Activated T-helper 17 cell treated with anti-CD3 and anti-CD28 coated beads, Interleukin-2, amount 50 U/mL, for 72 hours (primary cell): ENCODE measurements at regions not wholly inside any gene's neighbourhood (a gene's known extent, or its start where the extent isn't known, plus 50 kb on each side); places are given as distances from the start of the nearest gene placed in this dataset.

Experiments
- ATAC-seq: fragments of 150-1000 bp; cut with Tn5 transposase; replicated peaks from 2 replicates; pipeline ENCODE4 v1.10.0; 2021; ENCODE audit warnings: mild to moderate bottlenecking, moderate library complexity
- H3K27ac Mint-ChIP-seq: one replicate; pipeline ENCODE4 v1.8.0; 2022; ENCODE audit warnings: mixed read lengths
- H3K27me3 Mint-ChIP-seq: one replicate; pipeline ENCODE4 v1.8.0; 2022; ENCODE audit warnings: mixed read lengths
- H3K36me3 Mint-ChIP-seq: one replicate; pipeline ENCODE4 v1.8.0; 2022; ENCODE audit warnings: low read depth, mild to moderate bottlenecking, mixed read lengths
- H3K4me1 Mint-ChIP-seq: one replicate; pipeline ENCODE4 v1.8.0; 2022; ENCODE audit warnings: mixed read lengths
- H3K4me3 Mint-ChIP-seq: one replicate; pipeline ENCODE4 v1.8.0; 2022; ENCODE audit warnings: mild to moderate bottlenecking, mixed read lengths
- H3K9me3 Mint-ChIP-seq: one replicate; pipeline ENCODE4 v1.8.0; 2022; ENCODE audit warnings: mixed read lengths

- H3K4me3 Mint-ChIP-seq, result no peak overlapping the region
- H3K4me1 Mint-ChIP-seq, result no peaks in the 10 kb centered on the region
- peaks cover 4% of the 10 kb centered on the region for H3K27me3 Mint-ChIP-seq
- no peak for ATAC-seq
- H3K9me3 Mint-ChIP-seq, result peaks cover 4% of the 10 kb centered on the region
- H3K27ac Mint-ChIP-seq, result no peak overlapping the region
- no peaks in the 10 kb centered on the region for H3K36me3 Mint-ChIP-seq
Measured at GRCh38 chr13:44171861-44172260, 201.8 kb upstream of the SERP2 start.

DNA sequence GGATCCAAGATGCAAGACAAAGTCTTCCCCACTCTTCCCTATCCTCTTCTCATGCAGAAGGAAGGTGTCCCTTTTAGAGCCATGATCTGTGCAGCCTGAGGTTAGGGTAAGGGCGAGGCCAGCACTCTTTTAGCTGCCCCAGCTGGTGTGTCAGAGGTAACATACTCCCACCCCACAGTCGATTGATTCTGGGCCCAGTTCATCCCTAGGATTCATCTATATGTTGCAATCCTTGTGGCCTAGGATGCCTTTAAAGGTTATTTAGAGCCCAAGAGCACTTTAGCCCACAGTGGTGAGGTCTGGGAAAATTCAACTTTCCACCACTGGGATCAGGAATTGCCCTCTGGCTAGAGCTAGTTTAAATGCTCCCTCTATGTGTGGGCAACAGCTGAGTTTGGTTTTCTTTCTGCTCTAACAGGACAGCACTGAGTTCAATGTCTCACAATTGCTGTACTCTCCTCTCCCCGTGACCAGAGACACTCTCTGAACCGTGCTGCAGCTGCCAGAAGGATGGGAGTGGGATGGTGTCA is 201.3 kb upstream of the SERP2 start:
- no peak overlapping the region for H3K27ac Mint-ChIP-seq
- no peak overlapping the region for H3K4me3 Mint-ChIP-seq
- no peaks in the 10 kb centered on the region for H3K4me1 Mint-ChIP-seq
- H3K9me3 Mint-ChIP-seq, result peaks cover 4% of the 10 kb centered on the region
- no peaks in the 10 kb centered on the region for H3K36me3 Mint-ChIP-seq
- no peak for ATAC-seq
- H3K27me3 Mint-ChIP-seq, result peaks cover 4% of the 10 kb centered on the region

DNA sequence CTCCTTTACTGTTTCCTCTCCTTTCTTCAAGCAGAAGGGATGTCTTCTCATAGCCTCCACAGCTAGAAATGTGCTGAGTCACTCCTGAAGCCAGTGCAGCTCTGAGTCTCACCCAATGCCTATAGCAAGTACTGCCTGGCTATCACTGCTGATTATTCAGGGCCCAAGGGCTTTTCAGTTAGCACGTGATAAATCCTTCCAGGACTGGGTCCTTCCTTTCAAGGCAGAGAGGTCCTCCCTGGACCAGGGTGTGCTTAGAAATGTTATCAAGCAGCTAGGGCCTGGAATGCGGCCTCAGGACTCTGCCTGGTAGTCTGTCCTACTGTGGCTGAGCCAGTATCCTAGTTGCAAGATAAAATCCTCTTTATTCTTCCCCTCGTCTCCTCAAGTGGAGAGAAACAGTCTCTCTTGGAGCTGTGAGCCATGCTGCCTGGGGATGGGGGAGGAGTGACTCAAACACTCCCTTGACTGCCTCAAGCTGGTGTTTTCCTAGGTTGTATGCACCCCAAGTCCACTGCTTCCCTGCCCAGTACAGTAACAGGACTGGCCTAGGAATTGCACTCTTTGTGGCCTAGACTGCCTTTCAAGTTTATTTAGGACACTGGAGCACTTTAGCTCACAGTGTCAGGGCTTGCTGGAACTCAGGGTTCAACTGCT is 198.7 kb upstream of the SERP2 start:
- no peak for ATAC-seq
- Mint-ChIP-seq H3K9me3 (peaks cover 4% of the 10 kb centered on the region), H3K27me3 (peaks cover 7% of the 10 kb centered on the region), H3K27ac (no peak overlapping the region), H3K4me1 (no peaks in the 10 kb centered on the region), H3K4me3 (no peak overlapping the region), H3K36me3 (no peaks in the 10 kb centered on the region)

- Mint-ChIP-seq H3K27ac (no peak overlapping the region), H3K4me1 (no peaks in the 10 kb centered on the region), H3K4me3 (no peak overlapping the region), H3K36me3 (no peaks in the 10 kb centered on the region), H3K9me3 (peaks cover 4% of the 10 kb centered on the region), H3K27me3 (peaks cover 12% of the 10 kb centered on the region)
- no peak for ATAC-seq
Measured at GRCh38 chr13:44176173-44176572, 197.5 kb upstream of the SERP2 start.

- Mint-ChIP-seq H3K27me3 (peaks cover 16% of the 10 kb centered on the region), H3K27ac (no peak overlapping the region), H3K4me1 (no peaks in the 10 kb centered on the region), H3K4me3 (no peak overlapping the region), H3K9me3 (no peaks in the 10 kb centered on the region), H3K36me3 (no peaks in the 10 kb centered on the region)
- no peak for ATAC-seq
Measured at GRCh38 chr13:44180876-44181536, 192.6 kb upstream of the SERP2 start.

DNA sequence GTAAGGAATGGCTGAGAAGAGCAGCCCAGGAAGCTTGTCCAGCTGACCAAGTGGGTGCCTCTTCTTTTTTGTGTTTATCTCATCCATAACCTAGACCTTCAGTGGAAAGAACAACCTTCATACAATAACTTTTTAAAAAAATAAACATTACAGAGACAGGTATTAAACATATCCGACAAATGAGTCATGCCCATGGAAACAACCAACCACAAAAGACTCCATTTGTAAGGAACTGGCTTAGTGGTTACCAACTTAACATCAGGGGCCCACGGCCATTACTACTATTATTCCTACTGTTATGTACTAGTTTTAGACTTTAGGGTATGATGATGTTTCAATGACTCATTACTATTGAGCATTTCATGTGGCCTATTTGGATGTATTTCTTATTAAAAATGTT is 191.7 kb upstream of the SERP2 start:
- H3K36me3 Mint-ChIP-seq, result no peaks in the 10 kb centered on the region
- no peak overlapping the region for H3K4me3 Mint-ChIP-seq
- no peaks in the 10 kb centered on the region for H3K4me1 Mint-ChIP-seq
- no peak overlapping the region for H3K27ac Mint-ChIP-seq
- peak; percentile 46 for ATAC-seq
- H3K27me3 Mint-ChIP-seq, result peaks cover 14% of the 10 kb centered on the region
- H3K9me3 Mint-ChIP-seq, result no peaks in the 10 kb centered on the region

- ATAC-seq, result no peak
- no peaks in the 10 kb centered on the region for H3K4me1 Mint-ChIP-seq
- peaks cover 11% of the 10 kb centered on the region for H3K27me3 Mint-ChIP-seq
- H3K27ac Mint-ChIP-seq, result no peak overlapping the region
- no peaks in the 10 kb centered on the region for H3K9me3 Mint-ChIP-seq
- H3K4me3 Mint-ChIP-seq, result no peak overlapping the region
- no peaks in the 10 kb centered on the region for H3K36me3 Mint-ChIP-seq
Measured at GRCh38 chr13:44184740-44185139, 188.9 kb upstream of the SERP2 start.

DNA sequence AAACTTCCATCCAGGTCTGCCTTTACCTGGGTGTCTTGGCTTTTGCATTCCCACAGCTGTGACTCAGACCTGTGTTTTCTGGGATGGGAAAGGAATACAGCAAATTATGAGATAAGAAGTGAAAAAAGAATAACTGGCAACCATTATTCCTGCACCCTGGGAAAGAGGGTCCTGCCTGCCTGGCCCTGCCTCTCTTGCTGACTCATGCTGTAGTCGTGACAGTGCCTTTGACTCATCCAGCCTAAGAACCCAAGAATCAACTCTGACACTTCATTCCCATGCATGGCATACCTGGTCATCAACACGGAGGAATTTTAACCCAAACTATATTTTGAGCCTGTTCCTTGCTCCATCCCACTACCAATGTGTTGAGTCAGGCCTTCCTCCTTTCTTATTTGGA is 185.4 kb upstream of the SERP2 start:
- H3K9me3 Mint-ChIP-seq, result no peaks in the 10 kb centered on the region
- no peak overlapping the region for H3K27ac Mint-ChIP-seq
- H3K4me1 Mint-ChIP-seq, result peaks cover 9% of the 10 kb centered on the region
- no peaks in the 10 kb centered on the region for H3K36me3 Mint-ChIP-seq
- no peak overlapping the region for H3K4me3 Mint-ChIP-seq
- peak; percentile 53 for ATAC-seq
- peaks cover 3% of the 10 kb centered on the region for H3K27me3 Mint-ChIP-seq

DNA sequence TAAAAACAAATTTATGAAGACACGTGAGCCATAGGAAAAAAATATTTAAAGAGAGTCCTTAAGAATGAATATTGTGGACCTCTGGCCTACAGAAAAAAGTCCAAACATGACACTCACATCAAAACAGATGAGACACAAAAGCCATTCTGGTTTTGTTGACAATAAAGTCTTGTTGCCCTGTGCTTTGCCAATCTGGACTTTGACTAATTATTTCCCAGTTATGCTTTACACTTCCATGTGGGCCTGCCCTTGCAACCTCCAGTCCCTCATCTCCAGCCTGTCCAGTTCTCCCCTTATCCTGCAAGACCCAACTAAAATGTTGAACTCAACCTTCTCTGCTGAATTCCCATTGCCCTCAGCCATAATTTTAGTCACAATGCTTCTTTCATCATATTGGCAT is 184.5 kb upstream of the SERP2 start:
- no peak for ATAC-seq
- H3K36me3 Mint-ChIP-seq, result no peaks in the 10 kb centered on the region

GRCh38 chr13:44191103-44191502 is 182.5 kb upstream of the SERP2 start:
- Mint-ChIP-seq H3K4me1 (peaks cover 17% of the 10 kb centered on the region), H3K9me3 (no peaks in the 10 kb centered on the region), H3K27me3 (no peaks in the 10 kb centered on the region), H3K4me3 (peak overlapping the region; percentile 52), H3K27ac (peak overlapping the region; percentile 12), H3K36me3 (no peaks in the 10 kb centered on the region)
- ATAC-seq, result no peak

More for the DNA sequence above, 184.5 kb upstream of the SERP2 start:
- H3K4me1 Mint-ChIP-seq, result peaks cover 9% of the 10 kb centered on the region
- H3K9me3 Mint-ChIP-seq, result no peaks in the 10 kb centered on the region
- H3K27me3 Mint-ChIP-seq, result peaks cover 3% of the 10 kb centered on the region
- no peak overlapping the region for H3K4me3 Mint-ChIP-seq
- H3K27ac Mint-ChIP-seq, result no peak overlapping the region

GRCh38 chr13:44191504-44192171 is 182.0 kb upstream of the SERP2 start:
- Mint-ChIP-seq H3K27ac (peak overlapping the region; percentile 12), H3K9me3 (no peaks in the 10 kb centered on the region), H3K4me3 (peak overlapping the region; percentile 52), H3K36me3 (no peaks in the 10 kb centered on the region), H3K4me1 (peaks cover 22% of the 10 kb centered on the region), H3K27me3 (peaks cover 3% of the 10 kb centered on the region)
- peak; percentile 72 for ATAC-seq

DNA sequence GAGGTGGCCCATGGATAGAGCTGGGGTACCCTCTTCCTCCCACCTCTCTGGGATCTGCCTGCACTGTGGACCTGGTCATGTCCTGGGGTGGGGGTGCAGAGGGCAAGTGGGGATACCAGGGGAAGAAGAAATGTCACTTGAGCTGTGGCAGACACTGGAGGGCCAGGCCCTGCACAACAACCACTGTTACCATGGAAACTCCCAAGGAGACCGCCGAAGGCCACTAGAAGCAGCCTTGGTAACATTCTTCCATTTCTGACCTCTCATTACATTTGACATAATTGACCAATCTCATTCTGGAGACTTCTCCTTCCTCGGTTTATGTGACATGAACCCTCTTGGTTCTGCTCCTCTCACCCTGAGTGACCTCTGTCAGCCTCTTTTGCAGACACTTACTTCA is 179.9 kb upstream of the SERP2 start:
- Mint-ChIP-seq H3K27ac (no peak overlapping the region), H3K4me1 (peaks cover 33% of the 10 kb centered on the region), H3K36me3 (no peaks in the 10 kb centered on the region), H3K4me3 (no peak overlapping the region), H3K27me3 (peaks cover 3% of the 10 kb centered on the region), H3K9me3 (no peaks in the 10 kb centered on the region)
- no peak for ATAC-seq

DNA sequence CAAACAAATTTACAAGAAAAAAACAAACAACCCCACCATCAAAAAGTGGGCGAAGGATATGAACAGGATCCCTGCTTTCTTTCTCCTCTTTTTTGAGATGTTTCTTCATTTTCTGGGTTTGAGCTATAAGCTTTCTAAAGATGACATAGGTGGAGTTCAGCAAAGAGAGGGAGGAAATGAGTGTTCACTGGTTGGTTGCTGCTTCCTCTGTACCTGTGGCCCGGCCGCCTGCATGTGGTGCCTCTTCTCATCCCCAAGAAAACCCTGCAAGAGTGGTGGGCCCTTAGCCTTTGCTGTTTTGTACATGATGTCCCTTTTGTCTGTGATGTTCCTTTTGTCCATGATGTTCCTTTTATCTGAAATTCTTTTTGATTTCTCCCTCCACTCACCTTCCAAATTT is 178.4 kb upstream of the SERP2 start:
- no peak overlapping the region for H3K4me3 Mint-ChIP-seq
- H3K27ac Mint-ChIP-seq, result no peak overlapping the region
- H3K27me3 Mint-ChIP-seq, result peaks cover 3% of the 10 kb centered on the region
- H3K36me3 Mint-ChIP-seq, result no peaks in the 10 kb centered on the region
- ATAC-seq, result no peak
- peaks cover 33% of the 10 kb centered on the region for H3K4me1 Mint-ChIP-seq
- no peaks in the 10 kb centered on the region for H3K9me3 Mint-ChIP-seq

DNA sequence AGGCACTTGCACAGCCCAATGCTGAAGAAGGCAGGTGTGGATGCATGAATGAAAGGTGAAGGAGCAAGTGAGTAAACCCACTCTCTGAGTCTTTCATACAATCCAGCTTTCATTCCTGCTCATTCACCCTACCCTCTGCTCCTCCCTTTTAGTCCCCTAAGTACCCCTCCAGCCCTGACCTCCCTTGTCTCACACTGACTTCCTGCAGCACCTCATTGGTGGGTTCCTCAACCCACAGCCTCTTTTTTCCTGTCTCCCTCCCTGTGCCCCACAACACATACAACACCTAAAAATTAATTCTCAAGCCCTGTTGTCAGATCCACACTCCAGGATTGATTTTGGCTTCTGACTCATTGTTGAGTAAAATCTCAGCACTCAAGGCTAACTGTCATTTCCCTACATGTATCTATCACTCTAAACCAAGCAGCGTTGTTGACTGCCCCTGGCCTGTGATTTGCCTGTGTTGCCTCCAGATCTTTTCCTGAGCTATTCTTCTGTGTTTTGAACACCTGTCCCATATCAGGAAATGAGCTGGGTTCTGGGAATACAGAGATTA is 177.3 kb upstream of the SERP2 start:
- peaks cover 3% of the 10 kb centered on the region for H3K27me3 Mint-ChIP-seq
- no peaks in the 10 kb centered on the region for H3K9me3 Mint-ChIP-seq
- H3K36me3 Mint-ChIP-seq, result no peaks in the 10 kb centered on the region
- peak overlapping the region; percentile 22 for H3K27ac Mint-ChIP-seq
- peaks cover 32% of the 10 kb centered on the region for H3K4me1 Mint-ChIP-seq
- peak overlapping the region; percentile 1 for H3K4me3 Mint-ChIP-seq
- peak; percentile 60 for ATAC-seq
